ENCODE measurements at regions not wholly inside any gene's neighbourhood (a gene's known extent, or its start where the extent isn't known, plus 50 kb on each side); places are given as distances from the start of the nearest gene placed in this dataset.
"Not testable (repeated sequence)": the region's sequence is repeated elsewhere in the genome, so short reads cannot be mapped to it uniquely, and the experiment has no call there.

- no peak for DNase-seq (ENCODE audit: low spot score)
- intact Hi-C loops (cut with DNase I): no loop called here
Observed at GRCh38 chr10:7108141-7108540, 302.7 kb downstream of the SFMBT2 start.

DNA sequence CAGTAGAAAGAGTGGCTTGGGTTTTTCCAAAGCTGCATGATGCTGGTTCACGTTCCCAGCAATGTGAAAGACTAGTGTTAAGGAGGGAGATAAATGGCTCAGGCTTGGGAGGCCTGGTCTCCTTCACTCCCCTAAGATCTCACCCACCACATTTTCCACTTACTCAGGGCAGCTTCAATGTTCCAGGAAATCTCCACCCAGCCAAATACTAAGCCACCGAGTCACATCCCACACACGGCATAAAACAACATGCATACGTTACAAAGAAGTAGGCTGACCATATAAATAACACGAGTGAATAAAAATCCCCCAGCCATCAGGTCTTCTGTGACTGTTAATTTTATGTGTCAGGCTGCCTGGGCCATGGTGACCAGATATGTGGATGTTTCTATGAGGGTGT is 303.5 kb downstream of the SFMBT2 start:
- no peak for DNase-seq (ENCODE audit: low spot score)
- intact Hi-C loops (cut with DNase I): no loop called here

GRCh38 chr10:7104379-7104778 is 306.5 kb downstream of the SFMBT2 start:
- intact Hi-C loops (cut with DNase I); DNase-seq (ENCODE audit: low spot score): not testable (repeated sequence)

DNA sequence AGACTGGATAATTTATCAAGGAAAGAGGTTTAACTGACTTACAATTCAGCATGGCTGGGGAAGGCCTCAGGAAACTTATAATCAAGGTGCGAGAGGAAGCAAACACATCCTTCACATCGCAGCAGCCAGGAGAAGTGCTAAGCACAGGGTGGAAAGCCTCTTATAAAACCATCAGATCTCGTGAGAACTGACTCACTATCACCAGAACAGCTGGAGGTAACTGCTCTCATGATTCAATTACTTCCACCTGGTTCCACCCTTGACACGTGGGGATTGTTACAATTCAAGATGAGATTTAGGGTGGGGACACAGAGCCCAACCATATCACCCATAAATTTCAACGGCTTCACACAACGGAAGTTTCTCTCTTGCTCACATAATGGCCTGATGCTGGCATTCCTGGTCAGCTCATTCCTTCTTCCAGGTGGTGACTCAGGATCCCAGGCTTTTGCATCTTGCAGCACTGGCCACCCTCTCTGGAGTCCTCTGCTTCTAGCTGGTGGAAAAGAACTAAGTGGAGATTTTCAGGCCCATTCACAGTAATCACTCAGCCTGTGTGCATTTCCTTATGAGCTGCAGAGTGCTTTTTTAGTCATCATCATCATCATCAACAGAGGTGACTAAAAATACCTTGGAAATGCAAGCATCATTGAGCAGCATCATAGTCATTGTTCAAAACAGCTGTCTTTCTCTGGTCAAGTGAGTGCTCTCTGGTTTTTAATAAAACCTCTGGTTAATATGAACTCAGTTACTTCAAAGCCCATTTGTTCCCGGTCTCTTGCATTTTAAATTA is 308.1 kb downstream of the SFMBT2 start:
- intact Hi-C loops (cut with DNase I): no loop called here

GRCh38 chr10:7102084-7102483 is 308.8 kb downstream of the SFMBT2 start:
- intact Hi-C loops (cut with DNase I): no loop called here
- no peak for DNase-seq (ENCODE audit: low spot score)

More for the DNA sequence above, 308.1 kb downstream of the SFMBT2 start:
- no peak for DNase-seq (ENCODE audit: low spot score)

- intact Hi-C loops (cut with DNase I): no loop called here
Observed at GRCh38 chr10:7101451-7101850, 309.4 kb downstream of the SFMBT2 start.

DNA sequence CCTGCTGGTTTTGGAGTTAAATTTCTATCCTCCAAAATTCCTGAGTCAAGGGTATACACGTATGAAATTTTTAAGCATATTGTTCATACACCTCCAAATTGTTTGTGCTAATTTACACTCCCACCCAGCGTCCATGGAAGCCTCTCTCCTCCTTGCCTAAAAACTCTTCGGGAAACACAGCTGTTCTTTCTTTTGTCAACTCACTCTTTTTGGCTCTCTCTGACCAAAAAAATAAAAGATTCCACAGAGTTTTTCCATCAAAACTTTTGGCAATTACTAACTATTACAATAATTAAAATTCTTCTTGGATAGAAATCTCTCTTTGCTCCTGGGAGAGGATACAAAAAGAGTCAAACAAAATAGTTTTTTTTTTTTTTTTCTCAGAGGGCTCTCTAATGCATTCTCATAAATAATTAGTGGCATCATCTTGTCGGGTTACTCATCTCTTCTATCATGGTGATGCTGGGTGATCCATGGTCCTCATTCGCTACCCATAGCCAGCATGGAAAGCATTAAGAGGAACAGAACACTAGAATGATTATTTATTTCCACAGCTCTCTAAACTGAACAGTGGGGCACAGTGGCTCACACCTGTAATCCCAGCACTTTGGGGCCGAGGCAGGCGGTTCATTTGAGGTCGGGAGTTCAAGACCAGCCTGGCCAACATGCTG is 310.7 kb downstream of the SFMBT2 start:
- DNase-seq (ENCODE audit: low spot score): no peak
- intact Hi-C loops (cut with DNase I): no loop called here

More at GRCh38 chr10:7101451-7101850, 309.4 kb downstream of the SFMBT2 start:
- no peak for DNase-seq (ENCODE audit: low spot score)

DNA sequence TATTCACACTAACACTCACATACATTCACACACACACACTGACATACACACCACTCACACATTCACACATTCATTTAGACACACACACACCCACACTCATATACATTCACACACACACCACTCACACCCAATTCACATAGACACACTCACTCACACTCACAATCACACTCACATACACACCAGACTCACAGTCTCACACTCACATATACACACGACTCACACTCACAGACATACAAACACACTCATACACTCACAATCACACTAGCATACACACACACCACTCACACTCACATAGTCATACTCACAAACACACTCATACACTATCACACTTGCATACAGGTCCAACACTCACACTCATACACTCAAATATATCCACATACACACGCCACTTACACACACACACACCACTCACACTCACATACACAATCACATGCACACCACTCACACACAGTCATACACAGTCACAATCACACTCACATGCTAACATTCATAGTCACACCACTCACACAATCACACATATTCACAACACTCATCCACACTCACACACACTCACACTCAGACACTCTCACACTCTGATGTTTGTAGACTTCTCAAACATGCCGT is 312.6 kb downstream of the SFMBT2 start:
- DNase-seq (ENCODE audit: low spot score): no peak
- intact Hi-C loops (cut with DNase I): no loop called here

GRCh38 chr10:7094781-7095180 is 316.1 kb downstream of the SFMBT2 start:
- intact Hi-C loops (cut with DNase I): no loop called here
- no peak for DNase-seq (ENCODE audit: low spot score)

- intact Hi-C loops (cut with DNase I): no loop called here
- DNase-seq (ENCODE audit: low spot score): no peak
Observed at GRCh38 chr10:7093368-7093767, 317.5 kb downstream of the SFMBT2 start.

DNA sequence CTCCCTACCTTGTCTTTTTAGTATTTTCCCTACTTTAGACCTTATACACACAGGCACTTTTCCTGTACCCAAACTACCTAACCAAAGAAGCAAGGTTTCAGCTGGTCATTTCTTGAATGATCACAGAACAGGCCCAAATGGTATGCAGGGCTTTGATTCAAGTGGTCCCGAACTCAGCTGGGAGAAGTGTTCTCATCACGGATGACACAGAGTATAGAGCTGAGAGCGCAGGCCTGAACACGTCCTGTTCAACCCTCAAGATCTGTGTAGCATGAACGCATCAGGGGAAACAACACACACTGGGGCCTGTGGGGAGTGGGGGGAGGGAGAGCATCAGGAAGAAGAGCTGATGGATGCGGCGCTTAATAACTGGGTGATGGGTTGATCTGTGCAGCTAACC is 318.2 kb downstream of the SFMBT2 start:
- DNase-seq (ENCODE audit: low spot score): no peak
- intact Hi-C loops (cut with DNase I): no loop called here

DNA sequence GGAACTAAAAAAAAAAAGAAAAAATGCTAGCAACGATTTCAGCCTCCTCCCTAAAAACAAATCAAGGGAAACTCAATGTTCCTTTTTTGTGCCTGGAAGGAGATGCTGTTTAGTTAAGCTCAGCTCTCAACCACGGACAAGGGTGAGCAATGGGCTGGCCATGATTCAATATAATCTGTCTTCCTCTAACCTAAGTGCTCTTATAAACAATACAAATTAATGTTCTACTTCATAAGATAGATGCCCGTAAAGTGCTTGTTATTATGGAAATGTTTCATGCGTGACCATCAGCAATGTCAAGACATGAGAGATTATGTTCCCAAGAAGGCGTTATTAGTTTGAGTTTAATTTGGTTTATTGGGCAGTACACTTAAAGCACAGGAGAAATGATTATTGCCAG is 320.3 kb downstream of the SFMBT2 start:
- intact Hi-C loops (cut with DNase I): no loop called here
- DNase-seq (ENCODE audit: low spot score): no peak

DNA sequence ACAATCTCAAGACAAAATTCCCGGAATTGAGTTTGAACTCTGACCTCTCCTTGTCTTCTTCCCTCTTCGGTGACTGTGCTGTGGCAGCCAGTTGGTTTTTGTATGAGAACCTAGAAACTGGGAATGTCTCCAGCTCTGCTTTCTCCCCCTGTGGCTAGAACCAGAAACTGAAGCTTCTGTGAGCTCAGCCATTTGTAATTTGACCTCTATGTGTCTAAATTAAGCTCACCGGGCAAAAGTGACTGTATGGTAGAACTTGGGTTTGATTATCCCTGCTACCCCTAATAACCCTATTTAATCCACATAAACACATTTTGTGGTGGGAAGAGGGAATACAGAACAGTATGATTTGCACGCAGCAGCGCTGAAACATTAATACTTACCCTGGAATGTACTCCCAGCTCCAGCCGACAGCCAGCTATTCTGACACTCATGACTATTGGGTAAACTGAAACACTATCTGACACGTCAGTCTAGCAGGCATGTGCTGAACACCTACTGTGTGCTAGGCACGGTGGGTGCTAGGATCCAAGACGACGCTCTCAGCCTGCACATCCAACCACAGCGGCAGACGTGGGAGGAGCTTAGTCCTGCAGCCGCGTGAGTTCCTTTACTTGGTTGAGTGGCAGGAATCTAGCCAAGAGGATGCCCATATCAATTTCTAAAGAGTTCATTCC is 324.8 kb downstream of the SFMBT2 start:
- intact Hi-C loops (cut with DNase I): no loop called here

GRCh38 chr10:7085147-7085912 is 325.5 kb downstream of the SFMBT2 start:
- intact Hi-C loops (cut with DNase I): no loop called here
- no peak for DNase-seq (ENCODE audit: low spot score)

More for the DNA sequence above, 324.8 kb downstream of the SFMBT2 start:
- DNase-seq (ENCODE audit: low spot score): no peak

DNA sequence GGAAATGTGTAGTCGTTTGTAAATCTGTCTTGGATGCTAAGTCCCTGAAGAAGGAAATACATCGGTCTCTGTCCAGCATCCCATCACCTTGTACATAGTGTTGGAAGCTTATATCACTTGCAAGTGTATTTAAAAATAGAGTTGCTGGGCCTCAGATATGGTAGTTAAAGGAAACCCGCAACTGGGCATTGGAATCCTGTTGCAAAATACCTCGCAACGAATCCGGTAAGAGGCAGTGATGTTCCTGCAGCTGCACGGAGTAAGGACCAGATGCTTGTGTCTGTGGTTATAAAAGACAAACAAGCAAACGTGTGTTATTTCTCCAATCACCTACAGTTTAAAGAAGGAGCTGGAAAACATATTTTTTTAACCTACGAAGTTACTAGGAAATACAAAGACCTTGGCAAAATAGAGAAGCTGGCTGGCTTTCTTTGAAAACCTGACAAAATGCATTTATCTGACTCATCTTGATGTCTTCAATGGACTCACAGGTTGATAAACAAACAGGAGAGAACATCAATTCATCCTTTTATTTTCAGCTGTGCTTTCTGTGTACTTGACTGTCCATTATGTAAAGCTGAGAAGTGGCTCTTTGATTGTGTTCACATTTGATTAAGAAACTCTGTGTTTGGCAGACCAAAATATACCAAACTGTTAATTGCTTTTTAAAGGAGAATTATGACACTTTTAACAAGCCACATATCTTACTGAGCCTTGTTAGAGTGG is 326.4 kb downstream of the SFMBT2 start:
- intact Hi-C loops (cut with DNase I): no loop called here

GRCh38 chr10:7082967-7083366 is 327.9 kb downstream of the SFMBT2 start:
- DNase-seq (ENCODE audit: low spot score): no peak
- intact Hi-C loops (cut with DNase I): no loop called here

More for the DNA sequence above, 326.4 kb downstream of the SFMBT2 start:
- DNase-seq (ENCODE audit: low spot score): no peak

DNA sequence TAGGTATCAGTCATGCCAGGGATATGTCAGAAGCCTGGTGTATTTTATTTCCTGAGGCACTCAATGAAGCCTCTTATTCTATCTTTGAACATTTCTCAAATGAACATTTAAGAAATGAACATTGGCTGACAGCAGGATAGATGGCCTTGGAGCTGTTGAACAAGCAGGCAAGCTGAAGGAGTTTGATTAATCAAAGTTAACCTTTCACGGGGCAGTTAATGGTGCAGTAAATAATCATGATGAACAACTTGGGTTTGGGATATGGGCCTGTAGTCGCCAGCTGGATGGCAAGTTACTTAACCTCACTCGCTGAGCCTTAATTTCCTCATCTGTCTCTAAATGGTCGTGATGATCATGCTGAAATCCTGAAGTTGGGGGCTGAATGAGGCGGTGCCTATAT is 333.0 kb downstream of the SFMBT2 start:
- DNase-seq (ENCODE audit: low spot score): no peak
- intact Hi-C loops (cut with DNase I): no loop called here

- DNase-seq (ENCODE audit: low spot score): no peak
- intact Hi-C loops (cut with DNase I): no loop called here
Observed at GRCh38 chr10:7075851-7076250, 335.0 kb downstream of the SFMBT2 start.

GRCh38 chr10:7075110-7075509 is 335.7 kb downstream of the SFMBT2 start:
- intact Hi-C loops (cut with DNase I): no loop called here
- no peak for DNase-seq (ENCODE audit: low spot score)
